Left lung (tissue), 4 donors: ENCODE measurements at regions not wholly inside any gene's neighbourhood (a gene's known extent, or its start where the extent isn't known, plus 50 kb on each side); places are given as distances from the start of the nearest gene placed in this dataset.
"Not testable (repeated sequence)": the region's sequence is repeated elsewhere in the genome, so short reads cannot be mapped to it uniquely, and the experiment has no call there.

Experiments
- ATAC-seq: fragments of 200-7000 bp; cut with Tn5 transposase; one replicate; pipeline ENCODE4 v1.9.1; 2020; ENCODE audit warnings: moderate library complexity
- DNase-seq, 4 donors: peaks; one replicate each; pipeline ENCODE4 v3.0.0-alpha.2; 2013 to 2020
- H3K27ac ChIP-seq, 2 donors: fragments of 200-600 bp; sonication (generic) in 1 of 2; one replicate each; pipeline versions ENCODE4 v1.5.0 to v1.8.0; 2020 to 2021
- H3K27me3 ChIP-seq, 2 donors: fragments of 200-600 bp; sonication (generic) in 1 of 2; one replicate each; pipeline versions ENCODE4 v1.5.0 to v1.8.0; 2020 to 2021
- H3K36me3 ChIP-seq, 2 donors: fragments of 200-600 bp; sonication (generic) in 1 of 2; one replicate each; pipeline versions ENCODE4 v1.5.0 to v1.8.0; 2020 to 2021
- H3K4me1 ChIP-seq, 2 donors: fragments of 200-600 bp; one replicate each; pipeline ENCODE4 v1.8.0; 2021
- H3K4me3 ChIP-seq, 2 donors: fragments of 200-600 bp; sonication (generic) in 1 of 2; one replicate each; pipeline versions ENCODE4 v1.5.0 to v1.8.0; 2020 to 2021; ENCODE audit warnings: mild to moderate bottlenecking in 1 of 2
- H3K9me3 ChIP-seq, 2 donors: fragments of 200-600 bp; sonication (generic) in 1 of 2; one replicate each; pipeline versions ENCODE4 v1.5.0 to v1.8.0; 2020 to 2021
- intact Hi-C, 2 donors: fragments of 100-400 bp; cut with DNase I; formaldehyde crosslinking; loops; one replicate each; pipeline versions ENCODE4 v1.11.2 to v1.14.2; 2022
- TF ChIP-seq, protein P1 (sequence below), 2 donors: fragments of 200-600 bp; sonication (generic) in 1 of 2; IDR thresholded peaks; one replicate each; pipeline versions ENCODE4 v1.5.0 to v1.8.0; 2021; ENCODE audit warnings: antibody characterized with exemption in 2 of 2
- donor health status: DM: no; HTN: yes; CAD: no.
- donor health status: DM: no; HTN: no; CAD: no.

DNA sequence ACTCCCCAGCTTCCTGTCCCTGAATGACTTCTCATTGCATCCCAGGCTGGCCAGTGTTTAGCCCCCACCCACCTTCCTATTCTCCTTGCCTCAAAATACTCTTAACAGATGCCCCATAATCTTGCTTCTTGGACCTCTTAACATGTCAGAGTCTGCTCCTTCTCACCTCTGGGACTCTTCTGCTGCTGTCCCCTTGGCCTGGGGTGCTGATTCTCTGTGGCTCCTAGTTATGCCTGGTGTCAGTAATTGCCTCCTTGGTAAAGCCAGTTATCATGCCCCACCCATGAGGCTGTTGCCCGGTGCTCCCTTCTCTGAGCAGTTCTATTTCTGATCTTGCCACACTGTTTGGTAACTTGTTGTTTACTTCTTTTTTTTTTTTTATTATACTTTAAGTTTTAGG lies 256.8 kb downstream of the STIM2 start:
- H3K4me1 ChIP-seq, result no peaks in the 10 kb centered on the region
- no peak overlapping the region for H3K27ac ChIP-seq
- ATAC-seq (no peak), DNase-seq (no peak)
- intact Hi-C loops, result no loop called here
- TF ChIP-seq, protein P1, sequence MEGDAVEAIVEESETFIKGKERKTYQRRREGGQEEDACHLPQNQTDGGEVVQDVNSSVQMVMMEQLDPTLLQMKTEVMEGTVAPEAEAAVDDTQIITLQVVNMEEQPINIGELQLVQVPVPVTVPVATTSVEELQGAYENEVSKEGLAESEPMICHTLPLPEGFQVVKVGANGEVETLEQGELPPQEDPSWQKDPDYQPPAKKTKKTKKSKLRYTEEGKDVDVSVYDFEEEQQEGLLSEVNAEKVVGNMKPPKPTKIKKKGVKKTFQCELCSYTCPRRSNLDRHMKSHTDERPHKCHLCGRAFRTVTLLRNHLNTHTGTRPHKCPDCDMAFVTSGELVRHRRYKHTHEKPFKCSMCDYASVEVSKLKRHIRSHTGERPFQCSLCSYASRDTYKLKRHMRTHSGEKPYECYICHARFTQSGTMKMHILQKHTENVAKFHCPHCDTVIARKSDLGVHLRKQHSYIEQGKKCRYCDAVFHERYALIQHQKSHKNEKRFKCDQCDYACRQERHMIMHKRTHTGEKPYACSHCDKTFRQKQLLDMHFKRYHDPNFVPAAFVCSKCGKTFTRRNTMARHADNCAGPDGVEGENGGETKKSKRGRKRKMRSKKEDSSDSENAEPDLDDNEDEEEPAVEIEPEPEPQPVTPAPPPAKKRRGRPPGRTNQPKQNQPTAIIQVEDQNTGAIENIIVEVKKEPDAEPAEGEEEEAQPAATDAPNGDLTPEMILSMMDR (IDR thresholded peaks at IDR 0.05), result no peak
- H3K36me3 ChIP-seq, result no peaks in the 10 kb centered on the region
- peaks cover 0 to 1% of the 10 kb centered on the region in 2 donors for H3K9me3 ChIP-seq
- H3K4me3 ChIP-seq, result no peak overlapping the region
- H3K27me3 ChIP-seq, result no peaks in the 10 kb centered on the region

- H3K27me3 ChIP-seq, result no peaks in the 10 kb centered on the region
- TF ChIP-seq, protein P1 (IDR thresholded peaks at IDR 0.05), result no peak
- no peak overlapping the region for H3K27ac ChIP-seq
- H3K36me3 ChIP-seq, result no peaks in the 10 kb centered on the region
- ATAC-seq (no peak), DNase-seq (no peak)
- H3K4me3 ChIP-seq, result no peak overlapping the region
- peaks cover 0 to 1% of the 10 kb centered on the region in 2 donors for H3K9me3 ChIP-seq
- intact Hi-C loops, result no loop called here
- no peaks in the 10 kb centered on the region for H3K4me1 ChIP-seq
Measured at GRCh38 chr4:27119239-27119638, 258.6 kb downstream of the STIM2 start.

- ATAC-seq (no peak), DNase-seq (no peak)
- Histone ChIP-seq H3K27ac (no peak overlapping the region), H3K4me3 (no peak overlapping the region), H3K4me1 (no peaks in the 10 kb centered on the region), H3K36me3 (no peaks in the 10 kb centered on the region), H3K27me3 (no peaks in the 10 kb centered on the region), H3K9me3 (peaks cover 0 to 1% of the 10 kb centered on the region in 2 donors)
- TF ChIP-seq, protein P1 (IDR thresholded peaks at IDR 0.05), result no peak
- intact Hi-C loops, result no loop called here
Measured at GRCh38 chr4:27121830-27122229, 261.2 kb downstream of the STIM2 start.

DNA sequence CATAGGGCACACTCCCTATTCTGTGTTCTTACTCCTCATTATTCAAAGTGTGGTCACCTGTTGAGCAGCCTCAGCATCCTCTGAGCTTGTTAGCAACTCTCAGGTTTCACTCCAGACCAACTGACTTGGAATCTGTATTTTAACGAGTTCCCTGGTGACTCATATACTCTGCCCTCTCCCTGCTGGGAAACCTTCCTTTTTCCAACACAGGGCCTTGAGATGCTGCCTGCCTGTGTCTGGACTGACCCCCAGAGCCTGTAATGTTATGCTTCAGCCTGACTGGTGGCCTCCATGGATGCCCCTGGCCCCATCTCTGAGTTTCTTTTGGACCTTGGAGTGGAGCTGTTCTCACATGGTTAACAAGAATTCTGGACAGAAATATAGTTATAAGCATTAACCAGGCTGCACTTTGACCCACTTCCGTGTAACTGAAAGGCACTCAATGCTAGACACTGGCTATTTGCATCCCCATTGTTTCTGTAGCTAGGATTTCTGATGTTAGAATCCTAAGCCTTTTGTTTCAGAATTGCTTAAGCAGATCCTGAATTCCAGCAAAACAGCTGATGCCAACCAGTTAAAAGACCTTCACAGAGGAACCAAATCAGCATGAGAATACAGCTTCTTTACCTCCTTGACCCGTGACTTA lies 262.6 kb downstream of the STIM2 start:
- intact Hi-C loops, result no loop called here
- H3K27me3 ChIP-seq, result no peaks in the 10 kb centered on the region
- no peak for DNase-seq
- TF ChIP-seq, protein P1 (IDR thresholded peaks at IDR 0.05), result no peak
- no peaks in the 10 kb centered on the region for H3K36me3 ChIP-seq
- no peak overlapping the region for H3K27ac ChIP-seq
- H3K4me1 ChIP-seq, result no peaks in the 10 kb centered on the region
- H3K4me3 ChIP-seq, result no peak overlapping the region
- no peak for ATAC-seq
- H3K9me3 ChIP-seq, result peaks cover 0 to 1% of the 10 kb centered on the region in 2 donors

DNA sequence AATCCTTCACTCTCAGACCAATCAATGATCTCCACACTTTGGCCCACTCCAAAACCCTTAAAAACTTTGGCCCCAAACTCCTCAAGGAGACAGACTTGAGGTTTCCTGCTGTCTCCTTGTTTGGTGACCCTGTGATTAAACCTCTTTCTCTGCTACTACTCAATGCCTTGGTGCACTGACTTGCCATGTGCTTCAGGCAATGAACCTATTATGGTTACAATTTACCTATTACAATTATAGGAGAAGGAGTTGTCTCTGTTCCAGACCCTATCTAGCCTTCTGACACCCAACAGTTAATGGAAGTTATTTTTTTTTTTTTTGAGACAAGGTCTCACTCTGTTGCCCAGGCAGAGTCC lies 263.1 kb downstream of the STIM2 start:
- no peak overlapping the region for H3K27ac ChIP-seq

GRCh38 chr4:27126895-27127294 lies 266.3 kb downstream of the STIM2 start:
- intact Hi-C loops, H3K27me3 ChIP-seq, H3K36me3 ChIP-seq, H3K4me1 ChIP-seq, DNase-seq, H3K4me3 ChIP-seq, H3K27ac ChIP-seq, ATAC-seq, H3K9me3 ChIP-seq: not testable (repeated sequence)

More for the DNA sequence above, 263.1 kb downstream of the STIM2 start:
- TF ChIP-seq, protein P1 (IDR thresholded peaks at IDR 0.05), result no peak
- Histone ChIP-seq H3K4me1 (no peaks in the 10 kb centered on the region), H3K9me3 (no peaks in the 10 kb centered on the region), H3K4me3 (no peak overlapping the region), H3K27me3 (no peaks in the 10 kb centered on the region), H3K36me3 (no peaks in the 10 kb centered on the region)
- intact Hi-C loops, result no loop called here
- no peak for DNase-seq
- ATAC-seq, result no peak
